Liver (tissue), 3 donors: ENCODE measurements at regions not wholly inside any gene's neighbourhood (a gene's known extent, or its start where the extent isn't known, plus 50 kb on each side); places are given as distances from the start of the nearest gene placed in this dataset.

Experiments used
- CTCF ChIP-seq: fragments of 150-350 bp; IDR thresholded peaks from 2 replicates; pipeline ENCODE4 v1.5.1; 2017; ENCODE audit warnings: improper control_type of control experiment, low read depth, low read length; ENCODE audit not compliant: missing input control
- EGR1 ChIP-seq, 2 donors: IDR thresholded peaks; 2 replicates each; pipeline ENCODE4 v1.6.1; 2016 to 2018; ENCODE audit warnings: antibody characterized with exemption in 2 of 2, low read depth in 2 of 2
- GABPA ChIP-seq, 2 donors: IDR thresholded peaks in 1 of 2; conservative IDR thresholded peaks in 1 of 2; 2 replicates each; pipeline ENCODE4 v1.6.1; 2016; ENCODE audit warnings: antibody characterized with exemption in 2 of 2, mild to moderate bottlenecking in 1 of 2, moderate library complexity in 1 of 2
- HNF4G ChIP-seq: IDR thresholded peaks from 2 replicates; pipeline ENCODE4 v1.6.1; 2016; ENCODE audit warnings: antibody characterized with exemption
- JUND ChIP-seq, 2 donors: IDR thresholded peaks; 2 replicates each; pipeline ENCODE4 v1.6.1; 2016; ENCODE audit warnings: antibody characterized with exemption in 2 of 2
- MAX ChIP-seq: IDR thresholded peaks from 2 replicates; pipeline ENCODE4 v1.6.1; 2016; ENCODE audit warnings: antibody characterized with exemption
- RAD21 ChIP-seq, 2 donors: IDR thresholded peaks; 2 replicates each; pipeline ENCODE4 v1.6.1; 2016; ENCODE audit warnings: antibody characterized with exemption in 2 of 2, mild to moderate bottlenecking in 2 of 2
- REST ChIP-seq: IDR thresholded peaks from 2 replicates; pipeline ENCODE4 v1.6.1; 2016; ENCODE audit warnings: antibody characterized with exemption, mild to moderate bottlenecking
- RXRA ChIP-seq, 2 donors: IDR thresholded peaks; 2 replicates each; pipeline ENCODE4 v1.6.1; 2017 to 2018; ENCODE audit warnings: antibody characterized with exemption in 2 of 2, mild to moderate bottlenecking in 1 of 2
- SP1 ChIP-seq: IDR thresholded peaks from 2 replicates; pipeline ENCODE4 v1.6.1; 2018; ENCODE audit warnings: antibody characterized with exemption, mild to moderate bottlenecking
- TAF1 ChIP-seq: conservative IDR thresholded peaks from 2 replicates; pipeline ENCODE4 v1.6.1; 2016; ENCODE audit warnings: antibody characterized with exemption, mild to moderate bottlenecking
- YY1 ChIP-seq: IDR thresholded peaks from 2 replicates; pipeline ENCODE4 v1.6.1; 2016; ENCODE audit warnings: antibody characterized with exemption, mild to moderate bottlenecking
- TF ChIP-seq, protein P1 (sequence below): IDR thresholded peaks from 2 replicates; pipeline ENCODE4 v1.6.1; 2016; ENCODE audit warnings: antibody characterized with exemption
- TF ChIP-seq, protein P2 (sequence below): IDR thresholded peaks from 2 replicates; pipeline ENCODE4 v1.6.1; 2016; ENCODE audit warnings: antibody characterized with exemption
- donor health status: healthy.
- donor health status: healthy.

DNA sequence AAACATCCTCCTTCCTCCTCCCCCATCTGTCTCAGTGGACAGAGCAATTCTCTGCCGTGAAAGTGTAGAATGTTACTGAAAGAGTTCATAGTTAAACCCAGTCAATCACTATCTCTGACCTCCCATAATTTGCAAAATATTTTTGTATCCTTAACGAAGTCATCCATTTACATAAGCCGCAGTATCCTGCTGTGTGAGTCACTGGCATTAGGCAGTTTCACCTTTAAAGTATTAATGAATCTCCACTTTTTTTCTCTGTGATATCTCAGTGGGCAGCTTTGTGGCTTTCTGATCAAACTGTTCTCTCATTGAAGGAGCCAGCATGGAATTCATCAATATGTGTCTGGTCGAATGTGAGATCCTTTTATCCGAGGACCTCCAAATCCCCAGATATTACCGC is 678.6 kb upstream of the TENM3 start:
- TF ChIP-seq MAX, result no peak
- no peak for TF ChIP-seq CTCF
- TF ChIP-seq, protein P1, sequence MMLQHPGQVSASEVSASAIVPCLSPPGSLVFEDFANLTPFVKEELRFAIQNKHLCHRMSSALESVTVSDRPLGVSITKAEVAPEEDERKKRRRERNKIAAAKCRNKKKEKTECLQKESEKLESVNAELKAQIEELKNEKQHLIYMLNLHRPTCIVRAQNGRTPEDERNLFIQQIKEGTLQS, result no peak
- no peak for TF ChIP-seq GABPA (IDR thresholded peaks at IDR 0.05 in 1 of 2, conservative IDR thresholded peaks at IDR 0.05 in 1 of 2)
- TF ChIP-seq REST, result no peak
- TF ChIP-seq TAF1, result no peak
- TF ChIP-seq RXRA (IDR thresholded peaks at IDR 0.05), result no peak
- no peak for TF ChIP-seq HNF4G
- TF ChIP-seq SP1, result no peak
- no peak for TF ChIP-seq YY1
- TF ChIP-seq RAD21 (IDR thresholded peaks at IDR 0.05), result no peak
- no peak for TF ChIP-seq EGR1 (IDR thresholded peaks at IDR 0.05; ENCODE audit: low read depth in 2 of 2)
- TF ChIP-seq, protein P2, sequence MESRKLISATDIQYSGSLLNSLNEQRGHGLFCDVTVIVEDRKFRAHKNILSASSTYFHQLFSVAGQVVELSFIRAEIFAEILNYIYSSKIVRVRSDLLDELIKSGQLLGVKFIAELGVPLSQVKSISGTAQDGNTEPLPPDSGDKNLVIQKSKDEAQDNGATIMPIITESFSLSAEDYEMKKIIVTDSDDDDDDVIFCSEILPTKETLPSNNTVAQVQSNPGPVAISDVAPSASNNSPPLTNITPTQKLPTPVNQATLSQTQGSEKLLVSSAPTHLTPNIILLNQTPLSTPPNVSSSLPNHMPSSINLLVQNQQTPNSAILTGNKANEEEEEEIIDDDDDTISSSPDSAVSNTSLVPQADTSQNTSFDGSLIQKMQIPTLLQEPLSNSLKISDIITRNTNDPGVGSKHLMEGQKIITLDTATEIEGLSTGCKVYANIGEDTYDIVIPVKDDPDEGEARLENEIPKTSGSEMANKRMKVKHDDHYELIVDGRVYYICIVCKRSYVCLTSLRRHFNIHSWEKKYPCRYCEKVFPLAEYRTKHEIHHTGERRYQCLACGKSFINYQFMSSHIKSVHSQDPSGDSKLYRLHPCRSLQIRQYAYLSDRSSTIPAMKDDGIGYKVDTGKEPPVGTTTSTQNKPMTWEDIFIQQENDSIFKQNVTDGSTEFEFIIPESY, result no peak
- no peak for TF ChIP-seq JUND (IDR thresholded peaks at IDR 0.05)
